ENCODE measurements at regions not wholly inside any gene's neighbourhood (a gene's known extent, or its start where the extent isn't known, plus 50 kb on each side); places are given as distances from the start of the nearest gene placed in this dataset.

- no peak for DNase-seq
- intact Hi-C loops (cut with DNase I; ENCODE audit: low total_unique reads): no loop called here
- Histone ChIP-seq H3K4me1 (peaks cover 0 to 3% (median 0%) of the 10 kb centered on the region in 4 donors), H3K27me3 (no peaks in the 10 kb centered on the region), H3K4me3 (no peak overlapping the region), H3K27ac (no peak overlapping the region), H3K9me3 (no peaks in the 10 kb centered on the region), H3K36me3 (no peaks in the 10 kb centered on the region)
- 83 to 93% (median 86%) methylated on average over 5 of the region's 5 CpGs for WGBS, 5 donors
- TF ChIP-seq POLR2AphosphoS5 (IDR thresholded peaks at IDR 0.05) (no peak), EP300 (IDR thresholded peaks at IDR 0.05) (no peak), POLR2A (IDR thresholded peaks at IDR 0.05) (no peak), CTCF (IDR thresholded peaks at IDR 0.05) (no peak)
These were observed 93.2 kb downstream of the TBX19 start for GRCh38 chr1:168373869-168374268.

- Histone ChIP-seq H3K9me3 (no peaks in the 10 kb centered on the region), H3K36me3 (no peaks in the 10 kb centered on the region), H3K4me1 (peaks cover 0 to 3% (median 0%) of the 10 kb centered on the region in 4 donors), H3K27ac (no peak overlapping the region), H3K27me3 (no peaks in the 10 kb centered on the region), H3K4me3 (no peak overlapping the region)
- intact Hi-C loops (cut with DNase I; ENCODE audit: low total_unique reads): no loop called here
- 74 to 81% (median 78%) methylated on average over 7 of the region's 7 CpGs for WGBS, 5 donors
- TF ChIP-seq CTCF (IDR thresholded peaks at IDR 0.05): no peak
- TF ChIP-seq POLR2A (IDR thresholded peaks at IDR 0.05): no peak
- no peak for TF ChIP-seq POLR2AphosphoS5 (IDR thresholded peaks at IDR 0.05)
- TF ChIP-seq EP300 (IDR thresholded peaks at IDR 0.05): no peak
- DNase-seq: no peak
These were observed 92.2 kb downstream of the TBX19 start for GRCh38 chr1:168372861-168373371.

GRCh38 chr1:168372307-168372706 is 91.6 kb downstream of the TBX19 start:
- no peaks in the 10 kb centered on the region for H3K27me3 ChIP-seq
- TF ChIP-seq POLR2A (IDR thresholded peaks at IDR 0.05) (no peak), POLR2AphosphoS5 (IDR thresholded peaks at IDR 0.05) (no peak), CTCF (IDR thresholded peaks at IDR 0.05) (no peak), EP300 (IDR thresholded peaks at IDR 0.05) (no peak)
- no peaks in the 10 kb centered on the region for H3K36me3 ChIP-seq
- H3K9me3 ChIP-seq: no peaks in the 10 kb centered on the region
- intact Hi-C loops (cut with DNase I; ENCODE audit: low total_unique reads): no loop called here
- H3K4me3 ChIP-seq: no peak overlapping the region
- H3K4me1 ChIP-seq: peaks cover 0 to 3% (median 0%) of the 10 kb centered on the region in 4 donors
- WGBS, 5 donors: 64 to 93% (median 72%) methylated on average over 4 of the region's 4 CpGs
- no peak for DNase-seq
- H3K27ac ChIP-seq: no peak overlapping the region

- Histone ChIP-seq H3K27ac (no peak overlapping the region), H3K27me3 (no peaks in the 10 kb centered on the region), H3K4me3 (no peak overlapping the region), H3K4me1 (peaks cover 0 to 3% (median 0%) of the 10 kb centered on the region in 4 donors), H3K36me3 (no peaks in the 10 kb centered on the region), H3K9me3 (no peaks in the 10 kb centered on the region)
- WGBS, 5 donors: 74 to 93% (median 90%) methylated on average over 5 of the region's 5 CpGs
- intact Hi-C loops (cut with DNase I; ENCODE audit: low total_unique reads): no loop called here
- no peak for DNase-seq
- TF ChIP-seq EP300 (IDR thresholded peaks at IDR 0.05): no peak
- TF ChIP-seq CTCF (IDR thresholded peaks at IDR 0.05): no peak
- TF ChIP-seq POLR2A (IDR thresholded peaks at IDR 0.05): no peak
- no peak for TF ChIP-seq POLR2AphosphoS5 (IDR thresholded peaks at IDR 0.05)
These were observed 90.8 kb downstream of the TBX19 start for GRCh38 chr1:168371477-168371876.
